Superior temporal gyrus (tissue), 1 donor: ENCODE measurements at regions not wholly inside any gene's neighbourhood (a gene's known extent, or its start where the extent isn't known, plus 50 kb on each side); places are given as distances from the start of the nearest gene placed in this dataset.
"Not testable (repeated sequence)": the region's sequence is repeated elsewhere in the genome, so short reads cannot be mapped to it uniquely, and the experiment has no call there.

Source experiments
- DNase-seq: peaks from one replicate; pipeline ENCODE4 v3.0.0-alpha.2; 2016; ENCODE audit errors: extremely low spot score

- DNase-seq, result peak; percentile 38
These were observed 124.4 kb upstream of the RNF32 start for GRCh38 chr7:156515911-156516790.

GRCh38 chr7:156514851-156515250, 125.7 kb upstream of the RNF32 start:
- DNase-seq, result no peak

- DNase-seq, result no peak
These were observed 129.1 kb upstream of the RNF32 start for GRCh38 chr7:156511426-156511825.

- DNase-seq, result no peak
These were observed 129.6 kb upstream of the RNF32 start for GRCh38 chr7:156510966-156511365.

- DNase-seq, result no peak
These were observed 131.4 kb upstream of the RNF32 start for GRCh38 chr7:156509216-156509615.

GRCh38 chr7:156505876-156506275, 134.7 kb upstream of the RNF32 start:
- DNase-seq, result no peak

- no peak for DNase-seq
These were observed 135.7 kb upstream of the RNF32 start for GRCh38 chr7:156504687-156505545.

- DNase-seq, result no peak
These were observed 136.6 kb upstream of the RNF32 start for GRCh38 chr7:156504006-156504405.

GRCh38 chr7:156503196-156503595, 137.4 kb upstream of the RNF32 start:
- no peak for DNase-seq

GRCh38 chr7:156501815-156502214, 138.8 kb upstream of the RNF32 start:
- DNase-seq, result not testable (repeated sequence)

- no peak for DNase-seq
These were observed 141.2 kb upstream of the RNF32 start for GRCh38 chr7:156499247-156499881.

GRCh38 chr7:156497776-156498509, 142.6 kb upstream of the RNF32 start:
- DNase-seq, result no peak

GRCh38 chr7:156496865-156497264, 143.7 kb upstream of the RNF32 start:
- DNase-seq, result no peak

GRCh38 chr7:156496363-156496769, 144.2 kb upstream of the RNF32 start:
- DNase-seq, result no peak

- DNase-seq, result no peak
These were observed 145.6 kb upstream of the RNF32 start for GRCh38 chr7:156494960-156495359.

GRCh38 chr7:156493942-156494341, 146.6 kb upstream of the RNF32 start:
- DNase-seq, result no peak

- no peak for DNase-seq
These were observed 148.4 kb upstream of the RNF32 start for GRCh38 chr7:156492170-156492569.

- DNase-seq, result no peak
These were observed 149.1 kb upstream of the RNF32 start for GRCh38 chr7:156491435-156491834.

GRCh38 chr7:156490021-156490800, 150.4 kb upstream of the RNF32 start:
- DNase-seq, result no peak

- no peak for DNase-seq
These were observed 152.6 kb upstream of the RNF32 start for GRCh38 chr7:156487811-156488533.
